ENCODE measurements at regions not wholly inside any gene's neighbourhood (a gene's known extent, or its start where the extent isn't known, plus 50 kb on each side); places are given as distances from the start of the nearest gene placed in this dataset.

GRCh38 chr6:115411756-115412155 lies 648.9 kb downstream of the FRK start:
- Mint-ChIP-seq H3K4me1 (peaks cover 2% of the 10 kb centered on the region), H3K27me3 (ENCODE audit: low read depth) (no peaks in the 10 kb centered on the region), H3K27ac (no peak overlapping the region), H3K36me3 (no peaks in the 10 kb centered on the region), H3K9me3 (peaks cover 4% of the 10 kb centered on the region), H3K4me3 (no peak overlapping the region)
- TF ChIP-seq, protein P1, sequence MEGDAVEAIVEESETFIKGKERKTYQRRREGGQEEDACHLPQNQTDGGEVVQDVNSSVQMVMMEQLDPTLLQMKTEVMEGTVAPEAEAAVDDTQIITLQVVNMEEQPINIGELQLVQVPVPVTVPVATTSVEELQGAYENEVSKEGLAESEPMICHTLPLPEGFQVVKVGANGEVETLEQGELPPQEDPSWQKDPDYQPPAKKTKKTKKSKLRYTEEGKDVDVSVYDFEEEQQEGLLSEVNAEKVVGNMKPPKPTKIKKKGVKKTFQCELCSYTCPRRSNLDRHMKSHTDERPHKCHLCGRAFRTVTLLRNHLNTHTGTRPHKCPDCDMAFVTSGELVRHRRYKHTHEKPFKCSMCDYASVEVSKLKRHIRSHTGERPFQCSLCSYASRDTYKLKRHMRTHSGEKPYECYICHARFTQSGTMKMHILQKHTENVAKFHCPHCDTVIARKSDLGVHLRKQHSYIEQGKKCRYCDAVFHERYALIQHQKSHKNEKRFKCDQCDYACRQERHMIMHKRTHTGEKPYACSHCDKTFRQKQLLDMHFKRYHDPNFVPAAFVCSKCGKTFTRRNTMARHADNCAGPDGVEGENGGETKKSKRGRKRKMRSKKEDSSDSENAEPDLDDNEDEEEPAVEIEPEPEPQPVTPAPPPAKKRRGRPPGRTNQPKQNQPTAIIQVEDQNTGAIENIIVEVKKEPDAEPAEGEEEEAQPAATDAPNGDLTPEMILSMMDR (IDR thresholded peaks at IDR 0.05; ENCODE audit: unreplicated experiment) = no peak
- DNase-seq (ENCODE audit: low spot score in 2 of 2, unreplicated experiment in 2 of 2) = no peak

GRCh38 chr6:115404446-115404845 lies 656.2 kb downstream of the FRK start:
- no peak overlapping the region for H3K27ac Mint-ChIP-seq
- H3K36me3 Mint-ChIP-seq = no peaks in the 10 kb centered on the region
- TF ChIP-seq, protein P1 (IDR thresholded peaks at IDR 0.05; ENCODE audit: unreplicated experiment) = no peak
- peaks cover 25% of the 10 kb centered on the region for H3K9me3 Mint-ChIP-seq
- H3K4me3 Mint-ChIP-seq = no peak overlapping the region
- H3K4me1 Mint-ChIP-seq = no peaks in the 10 kb centered on the region
- DNase-seq (ENCODE audit: low spot score in 2 of 2, unreplicated experiment in 2 of 2) = no peak
- no peaks in the 10 kb centered on the region for H3K27me3 Mint-ChIP-seq (ENCODE audit: low read depth)

DNA sequence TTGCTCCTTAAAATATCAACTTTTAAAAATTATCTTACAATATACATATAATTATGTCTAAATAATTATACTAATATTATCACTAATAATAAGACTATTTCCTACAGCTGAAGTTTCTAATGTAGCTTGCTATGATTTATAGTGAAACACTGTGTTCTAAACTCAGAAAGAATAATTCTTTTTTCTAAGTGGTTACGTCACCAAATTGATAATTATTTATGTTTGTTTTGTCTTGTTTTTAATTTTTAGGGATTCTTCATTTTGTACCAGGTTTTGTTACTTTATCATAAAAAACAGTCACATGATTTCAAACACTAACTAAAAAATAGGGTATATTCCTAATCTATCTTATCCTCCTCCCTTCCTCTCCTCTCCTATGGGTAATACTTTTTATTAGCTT lies 662.1 kb downstream of the FRK start:
- DNase-seq (ENCODE audit: low spot score in 2 of 2, unreplicated experiment in 2 of 2) = no peak
- no peaks in the 10 kb centered on the region for H3K36me3 Mint-ChIP-seq
- no peak overlapping the region for H3K4me3 Mint-ChIP-seq
- TF ChIP-seq, protein P1 (IDR thresholded peaks at IDR 0.05; ENCODE audit: unreplicated experiment) = no peak
- peaks cover 21% of the 10 kb centered on the region for H3K9me3 Mint-ChIP-seq
- no peaks in the 10 kb centered on the region for H3K4me1 Mint-ChIP-seq
- H3K27me3 Mint-ChIP-seq (ENCODE audit: low read depth) = no peaks in the 10 kb centered on the region
- no peak overlapping the region for H3K27ac Mint-ChIP-seq

GRCh38 chr6:115396112-115396906 lies 664.4 kb downstream of the FRK start:
- no peak for DNase-seq (ENCODE audit: low spot score in 2 of 2, unreplicated experiment in 2 of 2)
- Mint-ChIP-seq H3K4me3 (no peak overlapping the region), H3K36me3 (no peaks in the 10 kb centered on the region)

GRCh38 chr6:115393821-115394220 lies 666.9 kb downstream of the FRK start:
- no peak for DNase-seq (ENCODE audit: low spot score in 2 of 2, unreplicated experiment in 2 of 2)
- TF ChIP-seq, protein P1 (IDR thresholded peaks at IDR 0.05; ENCODE audit: unreplicated experiment) = no peak
- Mint-ChIP-seq H3K9me3 (peaks cover 42% of the 10 kb centered on the region), H3K4me3 (no peak overlapping the region), H3K27ac (no peak overlapping the region), H3K4me1 (no peaks in the 10 kb centered on the region), H3K27me3 (ENCODE audit: low read depth) (peaks cover 2% of the 10 kb centered on the region), H3K36me3 (peaks cover 2% of the 10 kb centered on the region)

More at GRCh38 chr6:115396112-115396906, 664.4 kb downstream of the FRK start:
- H3K9me3 Mint-ChIP-seq = peaks cover 27% of the 10 kb centered on the region
- TF ChIP-seq, protein P1 (IDR thresholded peaks at IDR 0.05; ENCODE audit: unreplicated experiment) = no peak
- H3K4me1 Mint-ChIP-seq = no peaks in the 10 kb centered on the region
- H3K27me3 Mint-ChIP-seq (ENCODE audit: low read depth) = no peaks in the 10 kb centered on the region
- H3K27ac Mint-ChIP-seq = no peak overlapping the region

Data from mesothelial cell of epicardium (in vitro differentiated cells).